GM18873 (cell line): ENCODE measurements at regions not wholly inside any gene's neighbourhood (a gene's known extent, or its start where the extent isn't known, plus 50 kb on each side); places are given as distances from the start of the nearest gene placed in this dataset.
"Not testable (repeated sequence)": the region's sequence is repeated elsewhere in the genome, so short reads cannot be mapped to it uniquely, and the experiment has no call there.

Experiments used
- ATAC-seq: cut with Tn5 transposase; IDR thresholded peaks from one replicate; pipeline ENCODE4 v1.9.1; 2021; ENCODE audit warnings: mild to moderate bottlenecking, moderate library complexity, moderate number of reproducible peaks; ENCODE audit not compliant: unreplicated experiment, low FRiP score

DNA sequence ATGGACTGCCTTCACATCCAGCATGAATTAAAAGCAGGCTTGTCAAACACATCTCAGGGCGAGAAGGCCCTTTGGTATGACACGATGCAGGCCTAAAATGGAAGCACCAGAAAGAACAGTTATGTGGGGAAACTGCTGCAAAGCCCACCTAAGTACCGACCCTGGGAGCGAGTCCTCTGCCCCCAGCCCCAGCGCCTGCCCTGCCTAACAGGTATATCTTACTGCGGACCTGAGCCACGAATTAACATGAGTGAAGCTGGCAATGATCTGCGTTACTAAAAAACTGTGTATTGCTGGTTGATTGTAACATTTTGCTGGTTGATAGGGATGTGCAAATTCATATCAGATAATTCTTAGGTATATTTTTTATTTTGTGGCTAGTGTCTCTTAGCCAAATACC lies 441.5 kb downstream of the ZNF516 start:
- no peak for ATAC-seq

DNA sequence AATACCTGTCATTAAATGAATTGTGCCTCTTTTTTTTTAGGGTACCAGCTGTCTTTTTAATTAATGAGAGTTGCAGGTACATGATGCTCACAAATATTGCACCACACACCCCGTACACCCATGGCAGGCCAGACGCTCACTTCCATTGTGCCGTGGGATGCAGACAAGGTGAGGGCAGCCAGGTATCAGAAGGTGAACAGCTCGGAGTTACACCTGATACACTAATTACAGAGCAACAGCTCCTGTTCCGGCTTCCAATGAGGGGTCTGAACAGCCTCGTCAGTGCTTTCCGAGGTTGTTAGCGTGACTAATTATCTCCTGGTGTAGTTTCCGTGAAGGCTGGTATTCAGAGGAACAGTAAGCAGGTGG lies 442.8 kb downstream of the ZNF516 start:
- ATAC-seq: no peak

- no peak for ATAC-seq
Measured at GRCh38 chr18:76051396-76052226, 443.4 kb downstream of the ZNF516 start.

GRCh38 chr18:76046221-76046620 lies 448.8 kb downstream of the ZNF516 start:
- no peak for ATAC-seq

DNA sequence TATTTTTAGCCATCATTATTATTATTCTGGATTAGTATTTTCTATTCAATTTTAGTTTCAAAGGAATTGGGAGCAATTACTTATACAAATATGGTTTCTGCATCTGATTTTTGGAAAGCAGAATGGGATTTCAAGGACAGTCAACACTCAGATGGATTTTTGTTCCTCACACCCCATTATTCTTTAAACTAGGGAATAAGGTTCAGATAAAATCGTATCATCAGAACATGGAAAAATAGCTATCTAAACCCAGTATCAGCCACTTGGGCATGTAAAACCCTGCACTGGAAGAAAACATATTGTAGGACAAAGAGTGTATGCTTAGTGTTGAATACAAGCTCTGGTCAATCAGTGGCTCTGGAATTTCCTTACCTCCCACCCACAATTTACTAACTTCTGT lies 452.5 kb downstream of the ZNF516 start:
- ATAC-seq: no peak

- no peak for ATAC-seq
Measured at GRCh38 chr18:76018210-76018609, 476.8 kb downstream of the ZNF516 start.

DNA sequence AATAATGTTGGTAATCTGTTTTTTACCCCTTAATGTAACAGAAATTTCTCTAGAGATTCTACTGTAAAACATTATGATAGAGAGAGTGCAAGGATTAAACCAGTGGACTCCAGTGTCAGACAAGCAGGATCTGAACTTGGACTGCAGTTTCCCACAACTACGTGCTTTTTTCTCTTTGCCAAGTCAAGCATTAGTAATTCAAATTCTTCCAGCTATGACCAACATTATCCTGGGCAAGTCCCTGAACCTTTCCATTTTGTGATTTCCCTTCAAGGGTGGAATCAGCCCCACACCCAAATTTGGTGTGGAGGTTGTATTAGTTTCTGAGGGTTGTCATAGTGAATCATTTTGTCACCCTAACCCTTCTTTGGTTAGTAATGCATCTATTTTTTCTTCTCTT lies 482.0 kb downstream of the ZNF516 start:
- no peak for ATAC-seq

DNA sequence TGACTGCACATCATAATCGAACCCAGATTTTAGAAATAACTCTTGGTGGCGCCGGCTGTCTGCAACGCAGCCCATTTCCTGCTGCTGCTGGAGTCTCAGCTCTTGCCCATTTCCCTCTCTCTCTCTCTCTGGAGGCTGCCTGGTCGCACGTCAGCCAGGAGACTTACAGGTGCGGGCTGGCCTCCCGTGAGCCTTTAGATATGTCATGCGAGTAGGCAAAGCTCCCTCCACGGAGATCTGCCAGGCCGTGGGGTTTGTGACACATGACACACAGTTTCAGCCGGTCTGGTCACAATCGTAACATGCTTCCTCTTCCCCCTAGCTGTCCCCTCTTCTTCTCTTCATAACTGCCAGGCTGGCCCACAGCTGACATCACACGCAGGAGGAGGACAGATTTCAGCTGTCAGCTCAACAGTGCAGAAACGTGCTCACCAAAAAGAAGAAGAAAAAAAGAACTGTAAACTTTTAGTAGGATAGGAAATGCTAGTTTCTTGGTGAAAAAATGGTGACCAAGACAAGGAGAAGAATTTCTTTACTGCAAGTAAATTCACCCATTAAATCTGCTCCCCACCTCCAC lies 489.3 kb downstream of the ZNF516 start:
- no peak for ATAC-seq

DNA sequence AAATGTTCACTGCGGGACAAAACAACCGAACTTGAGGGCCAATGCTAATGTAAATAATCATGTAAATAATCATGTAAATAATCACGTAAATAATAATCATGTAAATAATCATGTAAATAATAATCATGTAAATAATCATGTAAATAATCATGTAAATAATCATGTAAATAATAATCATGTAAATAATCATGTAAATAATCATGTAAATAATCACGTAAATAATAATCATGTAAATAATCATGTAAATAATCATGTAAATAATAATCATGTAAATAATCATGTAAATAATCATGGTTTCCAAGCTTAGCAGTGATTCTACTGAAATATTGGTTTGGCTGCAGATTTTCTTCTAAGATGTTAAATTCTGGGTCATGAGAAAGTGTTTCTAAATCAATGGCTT lies 507.1 kb downstream of the ZNF516 start:
- not testable (repeated sequence) for ATAC-seq

- no peak for ATAC-seq
Measured at GRCh38 chr18:75984853-75985252, 510.2 kb downstream of the ZNF516 start.

GRCh38 chr18:75981102-75981501 lies 513.9 kb downstream of the ZNF516 start:
- no peak for ATAC-seq

DNA sequence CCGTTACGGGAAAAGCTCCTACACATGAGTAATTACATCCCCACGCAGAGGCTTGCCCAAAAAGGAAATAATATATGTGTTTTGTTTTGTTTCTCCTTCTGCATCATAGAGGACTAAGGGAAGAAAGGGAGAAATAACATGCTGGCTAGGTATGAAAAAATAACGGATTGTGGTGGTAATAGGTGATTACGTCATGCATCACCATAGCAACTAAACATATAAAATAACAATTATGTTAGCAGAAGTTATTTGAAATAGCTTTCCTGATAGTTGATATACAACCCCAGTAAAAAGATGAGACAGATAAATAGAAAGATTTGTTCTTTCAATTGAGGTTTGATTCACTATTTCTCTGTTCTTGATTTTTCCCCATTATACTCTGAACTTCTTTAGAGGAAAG lies 518.0 kb downstream of the ZNF516 start:
- ATAC-seq: no peak

DNA sequence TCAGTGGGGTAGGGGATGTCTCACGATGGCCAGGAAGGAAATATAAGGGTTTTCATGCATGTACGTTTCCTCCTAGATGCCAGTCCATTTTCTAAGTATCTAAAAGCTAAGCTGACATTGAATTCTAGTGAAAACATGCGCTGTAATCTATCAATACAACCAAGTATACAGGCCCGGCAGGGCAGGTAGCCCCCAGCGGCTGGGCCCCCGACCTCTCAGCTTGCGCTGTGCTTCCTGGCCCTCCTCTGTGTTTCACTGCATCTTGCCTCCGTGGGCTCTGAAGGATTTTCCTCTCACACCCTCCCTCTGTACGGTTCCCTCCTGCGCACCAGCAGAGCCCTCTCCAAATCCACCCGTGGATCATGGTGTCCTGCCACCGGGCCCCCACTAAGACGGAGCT lies 524.8 kb downstream of the ZNF516 start:
- no peak for ATAC-seq

GRCh38 chr18:75966431-75966830 lies 528.6 kb downstream of the ZNF516 start:
- no peak for ATAC-seq

DNA sequence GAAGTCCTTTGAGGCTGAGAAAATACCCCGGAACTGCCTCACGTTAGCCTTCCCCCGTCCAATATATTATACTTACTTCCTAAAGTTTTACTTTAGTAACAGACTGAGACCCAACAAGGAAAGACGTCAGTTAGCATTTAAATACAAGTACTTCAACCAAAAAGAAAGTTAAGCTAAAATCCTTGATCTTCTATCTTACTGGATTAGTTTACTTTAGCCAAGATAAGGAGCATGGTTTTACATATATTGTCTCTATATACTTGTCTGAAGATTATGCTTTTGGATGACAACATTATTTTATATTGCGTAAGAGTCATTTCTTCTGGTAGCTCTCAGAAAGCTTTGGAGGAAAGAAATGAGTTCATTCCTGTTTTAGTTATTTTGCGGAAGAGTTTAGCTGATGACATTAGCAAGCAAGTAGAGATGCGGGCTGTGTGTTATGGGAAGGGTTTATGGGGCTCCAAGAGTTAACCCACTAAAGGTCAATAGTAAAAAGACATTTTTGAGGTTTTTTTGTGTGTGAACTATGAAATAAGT lies 532.9 kb downstream of the ZNF516 start:
- ATAC-seq: no peak

- not testable (repeated sequence) for ATAC-seq
Measured at GRCh38 chr18:75960356-75960755, 532.9 kb upstream of the SMIM21 start.

DNA sequence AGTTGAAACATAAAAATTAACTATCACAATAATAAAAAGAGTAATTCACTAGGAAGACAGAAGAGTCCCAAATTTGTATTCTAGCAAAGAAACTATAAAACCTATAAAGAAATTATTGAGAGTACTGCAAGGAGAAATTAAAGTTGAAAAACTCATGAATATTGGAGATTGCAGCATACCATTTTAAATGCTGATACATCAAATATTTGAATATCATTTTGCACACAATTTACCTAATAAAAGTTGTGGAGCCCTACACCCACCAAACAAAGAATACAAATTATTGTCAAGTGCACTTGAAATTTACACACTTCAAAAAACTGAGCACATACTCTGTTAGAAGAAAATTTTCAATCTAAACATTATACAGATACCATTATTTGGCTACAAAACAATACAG lies 531.6 kb upstream of the SMIM21 start:
- no peak for ATAC-seq

GRCh38 chr18:75958683-75959082 lies 531.2 kb upstream of the SMIM21 start:
- ATAC-seq: no peak

GRCh38 chr18:75945265-75945933 lies 517.9 kb upstream of the SMIM21 start:
- no peak for ATAC-seq

DNA sequence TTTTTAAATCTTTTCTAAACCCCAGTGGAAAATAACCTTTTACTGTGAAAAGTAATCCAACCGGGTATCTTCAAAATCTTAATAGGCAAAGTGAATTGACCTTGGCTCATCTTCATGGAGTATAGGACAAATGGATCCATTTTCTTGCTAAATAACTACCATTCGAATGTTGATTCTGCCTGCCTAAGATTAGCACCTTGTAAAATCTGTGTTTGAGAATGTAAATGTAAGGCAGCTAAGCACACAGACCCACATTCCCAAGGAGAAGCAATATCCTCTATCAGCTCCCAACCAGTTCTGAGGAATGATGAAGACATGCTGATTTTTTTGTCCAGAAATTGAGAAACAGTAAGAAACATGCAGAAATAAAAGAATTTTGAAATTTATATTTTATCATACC lies 509.8 kb upstream of the SMIM21 start:
- no peak for ATAC-seq

DNA sequence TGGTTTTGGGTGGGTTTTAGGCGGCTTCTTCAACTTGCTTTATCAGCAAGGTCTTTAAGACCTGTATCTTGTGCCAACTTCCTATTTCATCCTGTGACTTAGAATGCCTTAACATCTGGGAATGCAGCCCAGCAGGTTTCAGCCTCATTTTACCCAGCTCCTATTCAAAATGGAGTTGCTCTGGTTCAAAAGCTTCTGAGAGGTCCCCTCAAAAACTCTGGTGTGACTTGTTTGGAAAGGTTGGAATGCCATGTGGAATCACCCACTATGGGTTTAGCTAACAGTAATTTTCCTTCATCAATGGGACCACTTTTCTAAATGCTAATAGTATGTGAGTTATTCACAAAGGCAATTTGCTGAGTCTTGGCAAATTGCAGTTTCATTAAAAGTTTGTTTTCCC lies 509.4 kb upstream of the SMIM21 start:
- ATAC-seq: no peak

GRCh38 chr18:75931079-75931478 lies 503.6 kb upstream of the SMIM21 start:
- no peak for ATAC-seq
